Osteoblast (primary cell): ENCODE measurements at regions not wholly inside any gene's neighbourhood (a gene's known extent, or its start where the extent isn't known, plus 50 kb on each side); places are given as distances from the start of the nearest gene placed in this dataset.

Source experiments
- DNase-seq: peaks from one replicate; pipeline ENCODE4 v3.0.0; 2011; ENCODE audit warnings: low spot score, mixed read lengths; ENCODE audit not compliant: insufficient read length; ENCODE audit errors: missing footprints
- H2AFZ ChIP-seq: 2 replicates; pipeline ENCODE4 v1.6.0; 2011; ENCODE audit warnings: mild to moderate bottlenecking, low read length
- H3K27ac ChIP-seq: 2 replicates; pipeline ENCODE4 v1.5.1; 2011; ENCODE audit warnings: mild to moderate bottlenecking, low read depth, low read length, moderate library complexity
- H3K27me3 ChIP-seq: 2 replicates; pipeline ENCODE4 v1.6.0; 2012; ENCODE audit warnings: mild to moderate bottlenecking, control low read depth, inconsistent platforms, low read length, moderate library complexity; ENCODE audit not compliant: insufficient read depth
- H3K36me3 ChIP-seq: 2 replicates; pipeline ENCODE4 v1.5.1; 2011; ENCODE audit warnings: mild to moderate bottlenecking, low read length, control low read depth, moderate library complexity; ENCODE audit not compliant: insufficient read depth
- H3K4me1 ChIP-seq: 2 replicates; pipeline ENCODE4 v1.5.1; 2011; ENCODE audit warnings: mild to moderate bottlenecking, low read length, control low read depth, moderate library complexity; ENCODE audit not compliant: insufficient read depth
- H3K4me2 ChIP-seq: 2 replicates; pipeline ENCODE4 v1.6.0; 2011; ENCODE audit warnings: mild to moderate bottlenecking, low read length; ENCODE audit not compliant: insufficient read depth
- H3K4me3 ChIP-seq: fragments of 200-600 bp; sonication (generic); 3 replicates; pipeline ENCODE4 v1.5.1; 2012; ENCODE audit warnings: mild to moderate bottlenecking, low read length, inconsistent platforms; ENCODE audit not compliant: insufficient read depth
- H3K79me2 ChIP-seq: 2 replicates; pipeline ENCODE4 v1.6.0; 2012; ENCODE audit warnings: mild to moderate bottlenecking, low read length, control low read depth, inconsistent platforms; ENCODE audit not compliant: insufficient read depth
- H3K9me3 ChIP-seq: 2 replicates; pipeline ENCODE4 v1.5.1; 2011; ENCODE audit warnings: low read depth, low read length, control low read depth
- H4K20me1 ChIP-seq: 2 replicates; pipeline ENCODE4 v1.6.0; 2012; ENCODE audit warnings: mild to moderate bottlenecking, low read length, control low read depth; ENCODE audit not compliant: insufficient read depth
- TF ChIP-seq, protein P1 (sequence below): IDR thresholded peaks from 2 replicates; pipeline ENCODE4 v1.5.1; 2011; ENCODE audit warnings: mild to moderate bottlenecking, low read depth, low read length, moderate library complexity; ENCODE audit errors: extremely low read depth

DNA sequence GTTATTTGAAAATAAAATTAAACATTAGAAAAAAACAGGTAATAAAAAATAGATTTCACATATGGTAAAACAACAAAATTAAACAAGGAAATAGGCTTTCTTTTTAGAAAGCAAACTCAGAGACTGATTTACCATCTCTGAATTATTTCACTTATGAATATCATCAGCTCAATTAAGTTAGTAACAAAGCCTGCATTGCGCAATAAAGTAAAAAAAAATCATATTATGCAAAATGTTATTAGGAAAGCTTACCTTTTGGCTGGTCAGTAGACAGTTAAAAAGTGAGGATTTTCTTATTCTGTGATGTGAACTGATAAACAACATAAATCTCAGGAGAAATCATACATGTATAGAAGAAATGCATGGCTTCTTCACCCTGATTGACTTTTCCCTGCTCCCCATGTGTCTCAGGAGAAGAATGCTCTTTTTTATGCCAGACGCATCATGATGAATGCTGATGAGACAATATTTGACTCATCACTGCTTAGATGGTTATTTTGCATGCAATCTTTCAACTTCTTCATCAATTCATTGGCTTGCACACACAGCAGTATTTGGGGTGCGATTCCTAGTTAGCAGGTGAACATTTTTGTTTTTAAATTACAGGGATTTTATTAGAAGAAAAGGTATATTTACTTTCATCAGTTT, 124.5 kb upstream of the USP15 start:
- TF ChIP-seq, protein P1, sequence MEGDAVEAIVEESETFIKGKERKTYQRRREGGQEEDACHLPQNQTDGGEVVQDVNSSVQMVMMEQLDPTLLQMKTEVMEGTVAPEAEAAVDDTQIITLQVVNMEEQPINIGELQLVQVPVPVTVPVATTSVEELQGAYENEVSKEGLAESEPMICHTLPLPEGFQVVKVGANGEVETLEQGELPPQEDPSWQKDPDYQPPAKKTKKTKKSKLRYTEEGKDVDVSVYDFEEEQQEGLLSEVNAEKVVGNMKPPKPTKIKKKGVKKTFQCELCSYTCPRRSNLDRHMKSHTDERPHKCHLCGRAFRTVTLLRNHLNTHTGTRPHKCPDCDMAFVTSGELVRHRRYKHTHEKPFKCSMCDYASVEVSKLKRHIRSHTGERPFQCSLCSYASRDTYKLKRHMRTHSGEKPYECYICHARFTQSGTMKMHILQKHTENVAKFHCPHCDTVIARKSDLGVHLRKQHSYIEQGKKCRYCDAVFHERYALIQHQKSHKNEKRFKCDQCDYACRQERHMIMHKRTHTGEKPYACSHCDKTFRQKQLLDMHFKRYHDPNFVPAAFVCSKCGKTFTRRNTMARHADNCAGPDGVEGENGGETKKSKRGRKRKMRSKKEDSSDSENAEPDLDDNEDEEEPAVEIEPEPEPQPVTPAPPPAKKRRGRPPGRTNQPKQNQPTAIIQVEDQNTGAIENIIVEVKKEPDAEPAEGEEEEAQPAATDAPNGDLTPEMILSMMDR = no peak
- DNase-seq = no peak
- Histone ChIP-seq H3K27ac (no peak overlapping the region), H2AFZ (no peak overlapping the region), H4K20me1 (no peaks in the 10 kb centered on the region), H3K27me3 (no peaks in the 10 kb centered on the region), H3K9me3 (no peaks in the 10 kb centered on the region), H3K4me2 (no peak overlapping the region), H3K36me3 (no peaks in the 10 kb centered on the region), H3K4me1 (no peaks in the 10 kb centered on the region), H3K4me3 (no peak overlapping the region), H3K79me2 (no peaks in the 10 kb centered on the region)

DNA sequence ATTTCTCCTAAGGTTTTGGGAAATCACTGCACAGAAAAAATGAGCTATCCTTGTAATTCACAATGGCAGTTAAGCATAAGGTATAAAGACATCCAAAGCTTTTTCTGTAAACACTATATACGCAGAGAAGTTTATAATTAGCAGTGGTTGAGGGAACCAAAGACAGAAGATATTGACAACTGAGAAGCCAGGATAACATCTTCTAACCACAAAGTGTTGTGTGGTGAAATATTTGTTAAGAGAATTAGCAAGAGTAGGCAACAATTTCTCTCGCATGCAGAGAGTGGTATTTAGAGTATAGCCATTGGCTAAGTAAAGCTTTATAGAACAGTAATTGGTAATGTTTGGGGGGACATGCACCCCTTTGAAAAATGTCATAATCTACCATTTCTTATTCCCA, 123.7 kb upstream of the USP15 start:
- Histone ChIP-seq H3K27me3 (no peaks in the 10 kb centered on the region), H3K4me1 (no peaks in the 10 kb centered on the region), H3K79me2 (no peaks in the 10 kb centered on the region), H4K20me1 (no peaks in the 10 kb centered on the region), H3K4me3 (no peak overlapping the region), H2AFZ (no peak overlapping the region), H3K4me2 (no peak overlapping the region), H3K9me3 (no peaks in the 10 kb centered on the region), H3K36me3 (no peaks in the 10 kb centered on the region), H3K27ac (no peak overlapping the region)
- DNase-seq = no peak
- TF ChIP-seq, protein P1 = no peak

DNA sequence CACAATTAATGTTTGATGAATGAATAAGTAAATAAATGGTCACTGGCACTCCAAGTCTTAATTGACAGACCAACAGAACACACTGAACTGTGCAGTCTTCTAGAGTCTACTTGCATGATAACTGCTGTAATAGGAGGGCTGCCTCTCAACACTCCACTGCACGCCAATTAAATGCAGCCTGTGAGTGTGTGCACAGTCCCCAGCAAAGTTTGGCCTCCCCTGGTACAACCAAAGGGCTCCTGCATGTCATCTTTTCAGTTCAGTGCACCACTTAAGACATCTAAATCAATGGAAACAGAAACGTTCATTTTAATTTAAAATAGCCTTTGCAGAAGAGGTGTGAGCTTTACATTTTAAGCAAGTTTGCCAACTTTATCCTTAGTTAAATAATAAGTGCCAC, 121.7 kb upstream of the USP15 start:
- no peaks in the 10 kb centered on the region for H3K36me3 ChIP-seq
- H3K27me3 ChIP-seq = no peaks in the 10 kb centered on the region
- no peaks in the 10 kb centered on the region for H3K79me2 ChIP-seq
- no peak overlapping the region for H3K4me2 ChIP-seq
- no peak overlapping the region for H2AFZ ChIP-seq
- no peaks in the 10 kb centered on the region for H3K9me3 ChIP-seq
- H3K4me3 ChIP-seq = no peak overlapping the region
- TF ChIP-seq, protein P1 = no peak
- H3K4me1 ChIP-seq = no peaks in the 10 kb centered on the region
- no peak overlapping the region for H3K27ac ChIP-seq
- DNase-seq = no peak
- H4K20me1 ChIP-seq = no peaks in the 10 kb centered on the region

DNA sequence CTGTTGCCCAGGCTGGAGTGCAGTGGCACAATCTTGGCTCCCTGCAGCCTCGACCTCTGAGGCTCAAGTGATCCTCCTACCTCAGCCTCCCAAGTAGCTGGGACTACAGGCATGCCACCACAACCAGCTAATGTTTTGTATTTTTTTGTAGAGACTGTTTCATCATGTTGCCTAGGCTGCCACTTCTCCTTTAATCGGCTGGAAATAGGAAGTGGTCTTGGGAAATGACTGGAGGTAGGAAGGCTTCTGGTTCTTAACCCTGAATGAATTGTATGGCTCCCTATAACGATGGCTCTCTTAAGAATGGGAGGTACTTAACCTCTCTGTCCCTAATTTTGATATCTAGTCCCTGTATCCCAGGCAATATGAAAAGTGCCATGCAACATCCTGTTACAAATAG, 113.9 kb upstream of the USP15 start:
- TF ChIP-seq, protein P1 = no peak
- Histone ChIP-seq H3K9me3 (no peaks in the 10 kb centered on the region), H3K36me3 (no peaks in the 10 kb centered on the region), H4K20me1 (no peaks in the 10 kb centered on the region), H3K4me2 (no peak overlapping the region), H3K27ac (no peak overlapping the region), H3K4me1 (no peaks in the 10 kb centered on the region), H3K4me3 (no peak overlapping the region), H2AFZ (no peak overlapping the region), H3K27me3 (no peaks in the 10 kb centered on the region), H3K79me2 (no peaks in the 10 kb centered on the region)
- DNase-seq = no peak
